ENCODE measurements at regions not wholly inside any gene's neighbourhood (a gene's known extent, or its start where the extent isn't known, plus 50 kb on each side); places are given as distances from the start of the nearest gene placed in this dataset.

DNA sequence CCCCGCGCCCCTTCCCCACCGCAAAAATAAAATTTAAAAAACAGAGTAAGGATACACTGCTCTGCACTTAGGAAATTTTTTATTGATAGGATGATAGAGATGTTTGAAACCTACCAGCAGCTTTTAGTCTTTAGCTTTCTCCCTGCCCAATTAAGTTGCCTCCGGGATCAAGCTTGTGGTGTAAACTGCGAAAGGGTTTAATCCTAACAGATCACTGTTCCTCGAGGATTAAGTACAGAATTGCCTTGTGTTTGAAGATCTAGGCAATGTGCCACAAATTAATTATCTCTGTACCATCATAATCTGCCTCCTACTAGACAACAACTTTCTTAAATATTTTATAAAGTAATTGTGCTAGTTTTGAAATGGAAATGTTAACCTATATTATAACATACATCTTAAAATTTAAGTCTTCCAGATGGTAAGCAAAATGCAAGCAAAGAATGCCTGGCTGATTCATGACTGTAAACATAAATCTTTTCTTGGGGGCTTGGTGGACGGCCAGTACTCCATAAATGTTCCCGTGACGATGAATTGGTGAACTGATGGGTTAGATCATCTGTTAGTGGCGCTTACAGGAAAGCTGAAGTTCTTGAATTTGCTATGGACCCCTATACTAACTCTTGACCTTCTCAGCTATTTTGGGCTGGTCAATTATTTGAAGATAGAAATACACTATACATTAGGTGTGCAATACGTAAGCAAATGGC lies 58.0 kb upstream of the ARHGAP18 start:
- H3K9ac ChIP-seq: no peak overlapping the region
- CTCF ChIA-PET: interaction anchor here (2.2 to 2.5 kb wide), 2 partner anchors 7 to 170 kb away, joined by 8 read pairs; no protein-coding TSS in a partner anchor
- no peaks in the 10 kb centered on the region for H3K27me3 ChIP-seq (ENCODE audit: insufficient read depth)
- no peak overlapping the region for H3K27ac ChIP-seq (ENCODE audit: low read depth in 2 of 2, low read length in 1 of 2)
- H3K4me2 ChIP-seq: peak overlapping the region; percentile 92
- H3K9me3 ChIP-seq: no peaks in the 10 kb centered on the region
- peaks cover 0 to 6% of the 10 kb centered on the region in 2 experiments; a peak in 3 of 4 replicates for H3K4me1 ChIP-seq (ENCODE audit: control insufficient read depth in 1 of 2, insufficient read depth in 2 of 2, low read depth in 1 of 2, low read length in 1 of 2)
- TF ChIP-seq TCF12 (IDR thresholded peaks at IDR 0.05): no peak
- TF ChIP-seq REST (IDR thresholded peaks at IDR 0.05; ENCODE audit: low read depth, low read length): no peak
- no peak for TF ChIP-seq POLR2AphosphoS5 (IDR thresholded peaks at IDR 0.05; ENCODE audit: low read depth, low read length)
- no peak for TF ChIP-seq RFX5 (IDR thresholded peaks at IDR 0.05; ENCODE audit: low read length)
- TF ChIP-seq, protein P1, sequence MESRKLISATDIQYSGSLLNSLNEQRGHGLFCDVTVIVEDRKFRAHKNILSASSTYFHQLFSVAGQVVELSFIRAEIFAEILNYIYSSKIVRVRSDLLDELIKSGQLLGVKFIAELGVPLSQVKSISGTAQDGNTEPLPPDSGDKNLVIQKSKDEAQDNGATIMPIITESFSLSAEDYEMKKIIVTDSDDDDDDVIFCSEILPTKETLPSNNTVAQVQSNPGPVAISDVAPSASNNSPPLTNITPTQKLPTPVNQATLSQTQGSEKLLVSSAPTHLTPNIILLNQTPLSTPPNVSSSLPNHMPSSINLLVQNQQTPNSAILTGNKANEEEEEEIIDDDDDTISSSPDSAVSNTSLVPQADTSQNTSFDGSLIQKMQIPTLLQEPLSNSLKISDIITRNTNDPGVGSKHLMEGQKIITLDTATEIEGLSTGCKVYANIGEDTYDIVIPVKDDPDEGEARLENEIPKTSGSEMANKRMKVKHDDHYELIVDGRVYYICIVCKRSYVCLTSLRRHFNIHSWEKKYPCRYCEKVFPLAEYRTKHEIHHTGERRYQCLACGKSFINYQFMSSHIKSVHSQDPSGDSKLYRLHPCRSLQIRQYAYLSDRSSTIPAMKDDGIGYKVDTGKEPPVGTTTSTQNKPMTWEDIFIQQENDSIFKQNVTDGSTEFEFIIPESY (IDR thresholded peaks at IDR 0.05; ENCODE audit: borderline replicate concordance, low read depth): no peak
- TF ChIP-seq NRF1 (IDR thresholded peaks at IDR 0.05; ENCODE audit: low read depth, low read length): no peak
- no peak for TF ChIP-seq RAD21 (IDR thresholded peaks at IDR 0.05; ENCODE audit: low read length)
- TF ChIP-seq SMC3 (IDR thresholded peaks at IDR 0.05; ENCODE audit: low read depth, low read length): no peak
- no peak for TF ChIP-seq ELF1 (IDR thresholded peaks at IDR 0.05)
- TF ChIP-seq MXI1 (IDR thresholded peaks at IDR 0.05; ENCODE audit: low read depth, low read length): no peak
- TF ChIP-seq GATA2 (CRISPR knock-in tag; IDR thresholded peaks at IDR 0.05): no peak
- TF ChIP-seq USF1 (IDR thresholded peaks at IDR 0.05; ENCODE audit: borderline replicate concordance, low read depth): no peak
- no peak for TF ChIP-seq NFIC (IDR thresholded peaks at IDR 0.05; ENCODE audit: borderline replicate concordance)
- TF ChIP-seq MEF2A (IDR thresholded peaks at IDR 0.05; ENCODE audit: borderline replicate concordance, low read depth): no peak
- no peaks in the 10 kb centered on the region for H3K79me2 ChIP-seq (ENCODE audit: insufficient read depth)
- POLR2A ChIA-PET: no interaction called here
- no peaks in the 10 kb centered on the region for H3K9me2 ChIP-seq
- H2AFZ ChIP-seq (ENCODE audit: low read depth): peak overlapping the region; percentile 89
- WGBS (ENCODE audit: low lambda C conversion rate): 63% methylated on average over 11 of the region's 11 CpGs
- no peaks in the 10 kb centered on the region for H4K20me1 ChIP-seq (ENCODE audit: insufficient read depth)
- H3K36me3 ChIP-seq (replicated peaks in 1 of 2; ENCODE audit: control insufficient read depth in 1 of 2, insufficient read depth in 2 of 2, low read length in 1 of 2): no peaks in the 10 kb centered on the region
- no peaks in the 10 kb centered on the region for H3F3A ChIP-seq (replicated peaks; ENCODE audit: insufficient read depth)
- DNase-seq: no peak
- peak overlapping the region; percentile 59 to 72; a peak in 3 of 4 replicates for H3K4me3 ChIP-seq (ENCODE audit: low read depth in 2 of 2, low read length in 1 of 2)
